ENCODE measurements at regions not wholly inside any gene's neighbourhood (a gene's known extent, or its start where the extent isn't known, plus 50 kb on each side); places are given as distances from the start of the nearest gene placed in this dataset.

DNA sequence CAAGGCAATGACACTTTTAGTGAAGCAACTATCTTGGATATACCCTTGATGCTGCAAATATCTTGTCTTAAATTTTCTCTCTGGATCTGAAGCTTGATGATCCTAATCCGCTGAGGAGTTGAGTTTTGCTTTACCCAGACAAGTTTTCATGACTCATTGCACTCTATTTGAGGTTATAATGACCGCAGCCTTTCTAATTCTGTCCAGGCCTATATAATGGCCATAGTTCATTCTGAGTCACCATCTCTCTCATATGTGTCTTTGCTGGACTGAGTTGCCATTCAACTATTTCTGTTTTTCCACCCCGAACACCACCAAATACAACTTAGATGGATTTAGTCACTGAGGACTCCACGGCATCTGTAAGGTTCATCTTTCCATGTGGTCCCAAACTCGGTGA lies 802.1 kb upstream of the FAM98A start (continued):
- no peak for TF ChIP-seq BCLAF1 (IDR thresholded peaks at IDR 0.05)
- TF ChIP-seq IKZF1 (conservative IDR thresholded peaks at IDR 0.05) = peak; percentile 38
- TF ChIP-seq FOXK2 (IDR thresholded peaks at IDR 0.05) = no peak
- no peak for TF ChIP-seq CBX3 (IDR thresholded peaks at IDR 0.05; ENCODE audit: borderline replicate concordance, low read depth)
- TF ChIP-seq MEF2B (IDR thresholded peaks at IDR 0.05; ENCODE audit: partially characterized antibody, poor library complexity, severe bottlenecking) = peak; percentile 54
- no peak for TF ChIP-seq IRF5 (IDR thresholded peaks at IDR 0.05; ENCODE audit: borderline replicate concordance)
- TF ChIP-seq ZBED1 (IDR thresholded peaks at IDR 0.05; ENCODE audit: borderline replicate concordance) = no peak

- H3K79me2 ChIP-seq (ENCODE audit: control insufficient read depth, insufficient read depth, low read length) = no peaks in the 10 kb centered on the region
- RAD21 ChIA-PET (ENCODE audit: unreplicated experiment) = no interaction called here
Measured at GRCh38 chr2:34388446-34388845, 789.3 kb upstream of the FAM98A start.

More at GRCh38 chr2:34388446-34388845, 789.3 kb upstream of the FAM98A start:
- Histone ChIP-seq H4K20me1 (ENCODE audit: control insufficient read depth, insufficient read depth) (no peaks in the 10 kb centered on the region), H3K4me2 (ENCODE audit: control insufficient read depth, insufficient read depth) (no peak overlapping the region), H3K9me3 (replicated peaks; ENCODE audit: control insufficient read depth, insufficient read depth, low read length) (no peaks in the 10 kb centered on the region), H3K4me1 (ENCODE audit: control insufficient read depth, insufficient read depth, low read length) (no peaks in the 10 kb centered on the region), H3K4me3 (no peak overlapping the region), H3K36me3 (ENCODE audit: control insufficient read depth in 2 of 2, insufficient read depth in 2 of 2, low read length in 1 of 2) (no peaks in the 10 kb centered on the region), H3K27ac (ENCODE audit: control insufficient read depth, insufficient read depth) (no peak overlapping the region), H3K9ac (ENCODE audit: control insufficient read depth, insufficient read depth, low read length) (no peak overlapping the region), H3K27me3 (replicated peaks in 1 of 2; ENCODE audit: control insufficient read depth in 2 of 2, insufficient read depth in 2 of 2, low read length in 1 of 2) (no peaks in the 10 kb centered on the region), H2AFZ (ENCODE audit: control insufficient read depth, low read depth, low read length) (no peak overlapping the region)
- intact Hi-C loops (cut with micrococcal nuclease; ENCODE audit: unreplicated experiment) (no loop called here), in situ Hi-C loops (cut with MboI) (no loop called here)
- no peak for DNase-seq (ENCODE audit: low read depth, low spot score)
- ChIA-PET CTCF (no interaction called here), SMC1A (ENCODE audit: uncharacterized antibody, unreplicated experiment) (no interaction called here), POLR2A (no interaction called here)
- TF ChIP-seq TAF1 (IDR thresholded peaks at IDR 0.05; ENCODE audit: borderline replicate concordance, low read depth, low read length) (no peak), ASH2L (IDR thresholded peaks at IDR 0.05; ENCODE audit: borderline replicate concordance, low read depth) (no peak), TCF7 (IDR thresholded peaks at IDR 0.05; ENCODE audit: borderline replicate concordance) (no peak), HCFC1 (IDR thresholded peaks at IDR 0.05; ENCODE audit: low read length) (no peak)
- TF ChIP-seq, protein P1, sequence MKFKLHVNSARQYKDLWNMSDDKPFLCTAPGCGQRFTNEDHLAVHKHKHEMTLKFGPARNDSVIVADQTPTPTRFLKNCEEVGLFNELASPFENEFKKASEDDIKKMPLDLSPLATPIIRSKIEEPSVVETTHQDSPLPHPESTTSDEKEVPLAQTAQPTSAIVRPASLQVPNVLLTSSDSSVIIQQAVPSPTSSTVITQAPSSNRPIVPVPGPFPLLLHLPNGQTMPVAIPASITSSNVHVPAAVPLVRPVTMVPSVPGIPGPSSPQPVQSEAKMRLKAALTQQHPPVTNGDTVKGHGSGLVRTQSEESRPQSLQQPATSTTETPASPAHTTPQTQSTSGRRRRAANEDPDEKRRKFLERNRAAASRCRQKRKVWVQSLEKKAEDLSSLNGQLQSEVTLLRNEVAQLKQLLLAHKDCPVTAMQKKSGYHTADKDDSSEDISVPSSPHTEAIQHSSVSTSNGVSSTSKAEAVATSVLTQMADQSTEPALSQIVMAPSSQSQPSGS (IDR thresholded peaks at IDR 0.05; ENCODE audit: low read length) = no peak
- FAIRE-seq = no peak
- BruUV-seq (replicated peaks) = no TSS peak
- ATAC-seq = no peak
- WGBS (ENCODE audit: insufficient coverage, insufficient replicate concordance, low lambda C conversion rate, missing lambda C conversion rate) = 0% methylated on average over 2 of the region's 2 CpGs

Data from GM12878 (cell line).